ENCODE measurements at regions not wholly inside any gene's neighbourhood (a gene's known extent, or its start where the extent isn't known, plus 50 kb on each side); places are given as distances from the start of the nearest gene placed in this dataset.
"Not testable (repeated sequence)": the region's sequence is repeated elsewhere in the genome, so short reads cannot be mapped to it uniquely, and the experiment has no call there.

DNA sequence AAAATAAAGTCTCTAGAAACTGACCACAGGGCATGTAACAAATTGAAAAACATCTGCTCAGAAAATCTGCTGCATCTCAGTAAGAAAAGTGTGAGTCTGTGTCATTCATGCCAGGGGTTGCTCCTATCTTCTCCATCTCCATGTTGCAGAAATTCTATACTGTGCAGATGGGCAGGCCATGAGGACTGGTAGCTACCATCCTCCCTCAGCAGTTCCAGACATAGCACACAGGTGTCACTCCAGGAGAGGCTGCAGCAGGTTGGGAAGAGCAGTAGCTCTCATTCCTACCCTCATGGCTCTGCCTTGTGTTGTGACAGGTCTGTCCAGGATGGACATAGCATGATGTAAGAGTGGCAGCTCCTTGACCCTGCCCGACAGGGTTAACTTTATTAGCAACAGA lies 173.4 kb downstream of the NDUFS4 start:
- Histone ChIP-seq H3K4me3 (ENCODE audit: low read length) (no peak overlapping the region), H3K4me1 (ENCODE audit: insufficient read depth, low read length) (no peaks in the 10 kb centered on the region), H2AFZ (ENCODE audit: low read depth, low read length) (no peak overlapping the region), H3K36me3 (ENCODE audit: insufficient read depth, low read length) (no peaks in the 10 kb centered on the region), H3K27me3 (ENCODE audit: insufficient read depth, low read length) (no peaks in the 10 kb centered on the region), H3K9me3 (ENCODE audit: low read length) (no peaks in the 10 kb centered on the region)

DNA sequence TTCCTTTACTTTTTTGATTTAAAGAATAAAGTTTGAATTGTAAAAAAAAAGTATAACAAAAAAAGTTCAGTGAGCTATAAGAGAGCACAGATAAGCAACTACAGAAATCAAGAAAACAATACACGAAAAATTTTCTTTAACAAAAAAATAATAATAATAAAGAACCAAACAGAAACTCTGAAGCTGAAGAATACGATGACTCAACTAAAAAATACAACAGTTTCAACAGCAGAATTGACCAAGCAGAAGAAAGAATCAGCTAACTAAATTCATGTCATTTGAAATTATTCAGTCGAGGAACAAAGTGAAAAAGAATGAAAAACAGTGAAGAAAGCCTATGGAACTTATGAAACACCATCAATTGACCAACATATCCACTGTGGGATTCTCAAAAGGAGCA lies 177.7 kb downstream of the NDUFS4 start:
- no peaks in the 10 kb centered on the region for H3K36me3 ChIP-seq (ENCODE audit: insufficient read depth, low read length)
- no peak overlapping the region for H2AFZ ChIP-seq (ENCODE audit: low read depth, low read length)
- no peaks in the 10 kb centered on the region for H3K27me3 ChIP-seq (ENCODE audit: insufficient read depth, low read length)
- H3K9me3 ChIP-seq (ENCODE audit: low read length): no peaks in the 10 kb centered on the region
- no peaks in the 10 kb centered on the region for H3K4me1 ChIP-seq (ENCODE audit: insufficient read depth, low read length)
- H3K4me3 ChIP-seq (ENCODE audit: low read length): no peak overlapping the region

DNA sequence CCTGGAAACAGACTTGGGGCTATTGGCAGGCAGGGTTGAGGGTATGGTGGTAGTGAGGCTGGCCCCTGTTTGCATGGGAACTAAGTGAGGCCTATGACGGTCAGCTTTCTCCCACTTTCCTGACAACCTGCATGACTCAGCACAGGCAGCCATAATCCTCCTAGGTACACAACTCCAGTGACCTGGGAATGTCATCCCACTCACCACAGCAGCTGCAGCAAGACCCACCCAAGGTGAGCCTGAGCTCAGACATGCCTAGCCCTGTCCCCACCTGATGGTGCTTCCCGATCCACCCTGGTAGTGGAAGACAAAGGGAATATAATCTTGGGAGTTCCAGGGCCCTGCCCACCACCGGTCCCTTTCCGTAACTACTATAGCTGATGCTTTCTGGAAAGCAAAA lies 178.7 kb downstream of the NDUFS4 start:
- no peak overlapping the region for H2AFZ ChIP-seq (ENCODE audit: low read depth, low read length)
- H3K9me3 ChIP-seq (ENCODE audit: low read length): no peaks in the 10 kb centered on the region
- no peak overlapping the region for H3K4me3 ChIP-seq (ENCODE audit: low read length)
- H3K27me3 ChIP-seq (ENCODE audit: insufficient read depth, low read length): no peaks in the 10 kb centered on the region
- no peaks in the 10 kb centered on the region for H3K4me1 ChIP-seq (ENCODE audit: insufficient read depth, low read length)
- H3K36me3 ChIP-seq (ENCODE audit: insufficient read depth, low read length): no peaks in the 10 kb centered on the region

DNA sequence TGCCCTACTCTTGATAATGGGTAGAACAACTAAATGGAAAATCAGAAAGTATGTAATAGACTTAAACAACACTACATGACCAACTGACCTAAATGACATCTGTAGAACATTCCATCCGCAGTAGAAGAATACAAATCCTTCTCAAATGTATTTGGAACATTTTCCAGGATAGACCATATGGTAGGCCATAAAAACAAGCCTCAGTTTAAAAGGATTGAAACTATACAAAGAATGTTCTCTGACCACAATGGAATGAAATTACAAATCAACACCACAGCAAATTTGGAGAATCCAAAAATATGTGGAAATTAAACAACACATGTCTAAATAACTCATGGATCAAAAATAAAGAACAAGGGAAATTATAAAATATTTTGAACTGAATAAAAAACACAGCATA lies 189.2 kb downstream of the NDUFS4 start:
- Histone ChIP-seq H2AFZ (ENCODE audit: low read depth, low read length) (no peak overlapping the region), H3K4me3 (ENCODE audit: low read length) (no peak overlapping the region), H3K27me3 (ENCODE audit: insufficient read depth, low read length) (no peaks in the 10 kb centered on the region), H3K4me1 (ENCODE audit: insufficient read depth, low read length) (no peaks in the 10 kb centered on the region), H3K36me3 (ENCODE audit: insufficient read depth, low read length) (no peaks in the 10 kb centered on the region), H3K9me3 (ENCODE audit: low read length) (no peaks in the 10 kb centered on the region)

DNA sequence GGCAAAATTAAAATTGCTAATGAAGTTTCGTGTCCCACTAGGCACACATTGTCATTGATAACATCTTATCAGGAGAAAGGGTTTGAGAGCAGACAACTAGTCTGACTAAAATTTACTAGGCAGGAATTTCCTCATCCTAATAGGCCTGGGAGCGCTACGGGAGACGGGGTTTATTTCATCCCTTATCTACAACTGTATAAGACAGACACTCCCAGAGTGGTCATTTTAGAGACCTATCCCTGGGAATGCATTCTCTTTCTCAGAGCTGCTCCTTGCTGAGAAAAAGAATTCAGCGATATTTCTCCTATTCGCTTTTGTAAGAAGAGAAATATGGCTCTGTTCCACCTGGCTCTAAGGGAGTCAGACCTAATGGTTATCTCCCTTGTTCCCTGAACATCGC lies 191.8 kb downstream of the NDUFS4 start:
- not testable (repeated sequence) for H3K9me3 ChIP-seq (ENCODE audit: low read length); H3K4me1 ChIP-seq (ENCODE audit: insufficient read depth, low read length); H3K27me3 ChIP-seq (ENCODE audit: insufficient read depth, low read length); H3K36me3 ChIP-seq (ENCODE audit: insufficient read depth, low read length); H2AFZ ChIP-seq (ENCODE audit: low read depth, low read length); H3K4me3 ChIP-seq (ENCODE audit: low read length)

DNA sequence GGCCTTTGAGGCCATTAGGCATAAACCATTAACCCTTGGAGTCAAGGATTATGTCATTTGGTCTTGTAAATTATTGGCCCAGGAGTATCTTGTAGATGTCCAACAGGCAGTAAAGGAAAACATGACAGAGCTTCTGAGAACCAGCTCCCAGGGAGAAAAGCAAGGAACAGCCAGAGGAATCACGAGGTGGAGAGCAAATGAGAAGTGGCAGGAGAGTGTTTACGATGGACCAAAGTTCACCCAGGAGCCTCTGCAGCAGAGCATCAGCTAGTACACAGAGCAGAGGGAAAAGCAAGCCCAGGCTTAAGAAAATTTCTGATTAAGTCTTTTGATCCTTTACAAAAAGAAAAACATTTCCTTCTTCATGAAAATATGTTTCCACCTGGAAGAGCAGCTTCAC lies 206.2 kb downstream of the NDUFS4 start:
- H3K4me3 ChIP-seq (ENCODE audit: low read length): no peak overlapping the region
- H3K9me3 ChIP-seq (ENCODE audit: low read length): no peaks in the 10 kb centered on the region
- H3K36me3 ChIP-seq (ENCODE audit: insufficient read depth, low read length): no peaks in the 10 kb centered on the region
- no peak overlapping the region for H2AFZ ChIP-seq (ENCODE audit: low read depth, low read length)
- H3K27me3 ChIP-seq (ENCODE audit: insufficient read depth, low read length): no peaks in the 10 kb centered on the region
- no peaks in the 10 kb centered on the region for H3K4me1 ChIP-seq (ENCODE audit: insufficient read depth, low read length)

DNA sequence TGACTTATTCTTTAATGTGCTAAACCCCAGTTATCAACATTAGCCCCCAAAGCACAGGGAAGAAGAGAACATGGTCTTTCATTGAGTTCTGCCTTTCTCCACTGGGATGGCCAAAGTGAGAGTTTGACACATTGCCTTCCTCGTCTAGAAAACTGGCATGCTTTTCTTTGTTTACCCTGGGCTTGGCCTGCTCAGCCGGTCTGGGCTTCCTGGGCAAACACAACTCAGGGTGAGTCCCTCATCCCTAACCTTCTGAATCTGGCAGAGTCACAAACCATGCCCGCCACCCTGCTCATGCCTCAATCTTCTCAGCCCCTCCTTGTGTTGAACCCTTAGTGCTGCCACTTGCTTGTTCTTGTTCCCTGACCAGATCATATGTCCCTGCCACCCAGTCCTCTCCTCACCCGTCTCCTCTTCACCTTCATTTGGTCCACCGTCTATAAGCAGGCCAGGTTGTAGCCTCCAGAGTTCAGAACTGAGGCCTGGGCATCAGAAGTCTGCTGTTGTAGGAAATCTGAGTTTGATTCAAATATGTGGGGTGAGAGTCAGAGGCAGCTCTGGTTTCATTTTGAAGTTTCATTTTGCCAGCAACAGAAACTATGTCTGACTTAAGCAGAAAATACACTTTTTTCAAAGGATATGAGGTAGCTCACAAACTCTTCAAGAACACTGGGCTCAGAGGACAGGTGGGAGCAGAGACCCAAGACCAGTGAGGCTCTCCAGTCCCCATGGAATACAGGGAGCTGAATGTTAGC lies 217.6 kb downstream of the NDUFS4 start:
- H3K9me3 ChIP-seq (ENCODE audit: low read length): no peaks in the 10 kb centered on the region
- no peaks in the 10 kb centered on the region for H3K36me3 ChIP-seq (ENCODE audit: insufficient read depth, low read length)
- H3K27me3 ChIP-seq (ENCODE audit: insufficient read depth, low read length): no peaks in the 10 kb centered on the region
- no peak overlapping the region for H3K4me3 ChIP-seq (ENCODE audit: low read length)
- H3K4me1 ChIP-seq (ENCODE audit: insufficient read depth, low read length): peaks cover 11% of the 10 kb centered on the region
- H2AFZ ChIP-seq (ENCODE audit: low read depth, low read length): no peak overlapping the region

DNA sequence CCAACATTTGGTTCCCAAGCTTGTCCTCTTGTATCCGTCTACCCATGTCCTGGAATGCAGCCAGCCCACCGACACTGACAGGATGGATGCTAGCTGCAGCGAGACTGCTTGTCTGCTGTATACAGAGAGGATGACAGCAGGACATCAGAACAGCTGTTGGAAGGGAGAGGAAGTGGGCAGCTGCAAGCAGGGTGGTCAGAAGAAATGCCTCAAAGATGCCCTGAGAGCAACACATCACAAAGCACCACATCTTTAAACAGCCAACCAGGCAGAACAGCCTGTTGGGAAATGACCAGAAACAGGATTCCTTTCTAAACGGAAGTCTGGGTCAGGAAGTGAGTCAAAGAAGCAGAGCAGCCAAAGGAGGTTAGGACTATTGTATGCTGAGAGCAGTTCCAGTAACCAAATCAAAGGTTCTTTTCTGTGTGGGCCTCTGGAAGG lies 219.1 kb downstream of the NDUFS4 start:
- no peaks in the 10 kb centered on the region for H3K9me3 ChIP-seq (ENCODE audit: low read length)
- peaks cover 11% of the 10 kb centered on the region for H3K4me1 ChIP-seq (ENCODE audit: insufficient read depth, low read length)
- H3K27me3 ChIP-seq (ENCODE audit: insufficient read depth, low read length): no peaks in the 10 kb centered on the region
- peak overlapping the region; percentile 60 for H2AFZ ChIP-seq (ENCODE audit: low read depth, low read length)
- no peaks in the 10 kb centered on the region for H3K36me3 ChIP-seq (ENCODE audit: insufficient read depth, low read length)
- H3K4me3 ChIP-seq (ENCODE audit: low read length): no peak overlapping the region

DNA sequence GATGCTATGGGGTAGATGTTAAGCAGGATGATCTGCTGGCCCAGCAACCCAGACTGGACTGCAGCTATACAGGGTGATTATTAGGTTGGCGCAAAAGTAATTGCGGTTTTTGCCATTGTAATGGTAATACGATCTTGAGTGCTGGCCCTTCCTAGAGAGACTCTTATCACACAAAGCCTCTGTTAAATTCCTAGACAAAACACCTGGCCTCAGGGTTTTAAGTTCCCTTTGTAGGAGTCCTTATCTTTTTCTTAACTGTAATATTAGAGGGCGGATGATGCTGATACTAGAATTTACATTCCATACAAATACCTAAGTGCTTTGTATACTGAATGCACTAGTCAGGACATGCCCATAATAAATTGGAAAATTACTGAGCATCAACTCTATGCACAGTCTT lies 222.2 kb downstream of the NDUFS4 start:
- Histone ChIP-seq H3K9me3 (ENCODE audit: low read length) (no peaks in the 10 kb centered on the region), H3K27me3 (ENCODE audit: insufficient read depth, low read length) (no peaks in the 10 kb centered on the region), H2AFZ (ENCODE audit: low read depth, low read length) (no peak overlapping the region), H3K4me3 (ENCODE audit: low read length) (no peak overlapping the region), H3K4me1 (ENCODE audit: insufficient read depth, low read length) (peaks cover 11% of the 10 kb centered on the region), H3K36me3 (ENCODE audit: insufficient read depth, low read length) (no peaks in the 10 kb centered on the region)

DNA sequence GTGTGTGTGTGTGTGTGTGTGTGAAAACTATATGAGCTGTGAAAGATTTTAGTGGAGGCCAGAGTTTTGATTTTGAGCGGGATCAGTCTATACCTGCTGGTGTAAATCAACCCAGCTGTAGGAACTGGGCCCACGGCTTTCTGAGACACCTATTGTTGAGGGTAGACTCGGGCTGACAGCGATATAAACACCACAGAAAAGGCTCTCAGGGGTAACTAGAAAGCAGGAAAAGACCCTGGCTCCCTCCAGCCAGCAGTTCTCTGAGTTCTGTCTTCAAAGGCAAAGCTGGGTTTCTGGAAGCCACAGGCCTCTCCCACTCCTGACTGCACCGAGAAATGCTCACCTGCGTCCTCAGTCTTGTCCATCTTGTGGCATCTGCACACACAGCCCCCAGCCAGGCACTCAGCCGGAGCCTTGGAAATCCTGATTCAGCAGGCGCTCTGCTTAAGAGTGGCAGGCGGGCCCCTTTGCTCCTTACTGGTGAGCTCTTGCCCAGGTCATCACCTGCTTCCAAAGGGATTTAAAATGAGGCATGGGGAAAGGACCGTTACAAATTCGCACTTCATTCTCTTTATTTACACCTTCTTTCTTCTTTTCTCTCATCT lies 223.3 kb downstream of the NDUFS4 start:
- no peaks in the 10 kb centered on the region for H3K9me3 ChIP-seq (ENCODE audit: low read length)
- H3K27me3 ChIP-seq (ENCODE audit: insufficient read depth, low read length): no peaks in the 10 kb centered on the region
- H2AFZ ChIP-seq (ENCODE audit: low read depth, low read length): peak overlapping the region; percentile 47
- peaks cover 11% of the 10 kb centered on the region for H3K4me1 ChIP-seq (ENCODE audit: insufficient read depth, low read length)
- H3K36me3 ChIP-seq (ENCODE audit: insufficient read depth, low read length): no peaks in the 10 kb centered on the region
- H3K4me3 ChIP-seq (ENCODE audit: low read length): no peak overlapping the region

DNA sequence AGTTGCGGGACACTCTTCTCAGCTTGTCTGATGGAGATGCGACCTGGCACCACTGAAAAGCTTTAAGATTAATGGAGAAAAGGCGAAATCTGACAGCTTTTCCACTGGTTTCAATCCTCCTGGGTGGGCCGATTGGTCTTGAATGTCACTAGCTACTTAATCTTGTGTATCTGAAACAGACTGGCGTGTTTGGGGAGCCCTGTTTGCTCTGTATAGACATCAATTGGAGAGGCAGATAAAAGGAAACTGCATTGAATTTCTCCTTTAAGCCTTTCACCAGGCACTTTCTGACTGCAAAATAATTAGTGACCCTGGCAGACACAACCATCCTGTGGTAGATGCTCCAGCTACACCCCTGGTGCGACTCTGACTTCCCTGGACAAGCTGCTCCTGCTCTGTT lies 224.2 kb downstream of the NDUFS4 start:
- H3K9me3 ChIP-seq (ENCODE audit: low read length): no peaks in the 10 kb centered on the region
- H3K27me3 ChIP-seq (ENCODE audit: insufficient read depth, low read length): no peaks in the 10 kb centered on the region
- H3K4me1 ChIP-seq (ENCODE audit: insufficient read depth, low read length): peaks cover 3% of the 10 kb centered on the region
- H3K36me3 ChIP-seq (ENCODE audit: insufficient read depth, low read length): no peaks in the 10 kb centered on the region
- no peak overlapping the region for H3K4me3 ChIP-seq (ENCODE audit: low read length)
- peak overlapping the region; percentile 47 for H2AFZ ChIP-seq (ENCODE audit: low read depth, low read length)

DNA sequence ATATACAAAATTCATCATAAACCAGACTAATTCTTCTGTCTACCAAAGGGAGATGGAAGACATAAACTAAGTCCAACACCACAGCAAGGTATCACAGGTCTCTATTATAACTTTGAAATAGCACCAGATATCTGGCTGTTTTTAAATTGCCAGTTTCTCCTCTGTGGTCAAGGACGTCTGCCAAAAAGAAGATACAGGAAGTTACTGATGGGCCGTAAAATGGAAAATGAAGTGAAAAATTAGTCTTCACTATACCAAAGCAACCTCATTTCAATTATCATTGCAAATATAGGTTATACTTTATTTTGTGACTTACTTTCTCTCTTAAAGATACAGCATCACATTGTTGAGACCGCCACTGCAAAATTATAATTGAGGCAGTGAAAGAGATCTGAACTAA lies 225.5 kb downstream of the NDUFS4 start:
- no peak overlapping the region for H3K4me3 ChIP-seq (ENCODE audit: low read length)
- no peak overlapping the region for H2AFZ ChIP-seq (ENCODE audit: low read depth, low read length)
- H3K27me3 ChIP-seq (ENCODE audit: insufficient read depth, low read length): no peaks in the 10 kb centered on the region
- H3K4me1 ChIP-seq (ENCODE audit: insufficient read depth, low read length): no peaks in the 10 kb centered on the region
- H3K36me3 ChIP-seq (ENCODE audit: insufficient read depth, low read length): no peaks in the 10 kb centered on the region
- H3K9me3 ChIP-seq (ENCODE audit: low read length): no peaks in the 10 kb centered on the region

DNA sequence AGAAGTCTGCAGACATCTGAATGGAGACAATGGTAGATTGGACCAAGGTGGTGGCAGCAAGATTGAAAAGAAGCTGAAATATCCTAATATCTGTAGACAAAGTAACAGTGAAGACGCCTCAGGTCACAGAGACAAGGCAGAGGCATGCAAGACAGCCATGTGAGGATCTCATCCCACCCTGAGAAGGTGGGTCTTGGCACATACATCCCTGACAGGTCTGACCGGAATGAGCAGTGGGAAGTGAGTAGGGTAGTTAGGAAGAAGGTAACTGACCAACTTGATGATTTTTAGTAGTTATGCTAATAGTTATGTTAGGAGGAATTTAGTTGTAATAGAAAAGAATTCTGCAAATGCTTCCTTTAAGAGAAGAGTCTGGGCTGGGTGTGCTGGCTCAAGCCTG lies 229.6 kb downstream of the NDUFS4 start:
- Histone ChIP-seq H3K4me1 (ENCODE audit: insufficient read depth, low read length) (peaks cover 3% of the 10 kb centered on the region), H3K9me3 (ENCODE audit: low read length) (no peaks in the 10 kb centered on the region), H3K27me3 (ENCODE audit: insufficient read depth, low read length) (no peaks in the 10 kb centered on the region), H3K36me3 (ENCODE audit: insufficient read depth, low read length) (no peaks in the 10 kb centered on the region), H3K4me3 (ENCODE audit: low read length) (no peak overlapping the region), H2AFZ (ENCODE audit: low read depth, low read length) (no peak overlapping the region)

DNA sequence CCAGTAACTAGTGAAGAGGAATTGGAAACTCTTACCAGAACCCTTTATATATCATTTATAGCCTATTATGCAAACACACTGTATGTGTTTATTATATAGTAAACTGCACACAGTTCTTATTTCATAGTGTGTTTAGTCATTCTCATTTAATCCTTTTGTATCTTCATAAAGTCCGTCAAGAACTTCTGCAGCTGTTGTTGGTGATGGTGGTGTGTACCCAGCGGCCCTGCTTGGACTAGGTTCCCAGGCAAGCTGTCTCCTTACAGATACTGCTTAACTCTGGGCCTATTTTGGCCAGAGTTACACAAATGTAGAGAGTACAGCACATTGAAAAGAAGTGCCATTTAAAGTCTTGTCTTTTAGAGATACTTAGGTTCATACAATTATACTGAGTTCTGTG lies 231.9 kb downstream of the NDUFS4 start:
- no peaks in the 10 kb centered on the region for H3K9me3 ChIP-seq (ENCODE audit: low read length)
- peaks cover 3% of the 10 kb centered on the region for H3K4me1 ChIP-seq (ENCODE audit: insufficient read depth, low read length)
- no peaks in the 10 kb centered on the region for H3K27me3 ChIP-seq (ENCODE audit: insufficient read depth, low read length)
- H3K36me3 ChIP-seq (ENCODE audit: insufficient read depth, low read length): no peaks in the 10 kb centered on the region
- H2AFZ ChIP-seq (ENCODE audit: low read depth, low read length): no peak overlapping the region
- no peak overlapping the region for H3K4me3 ChIP-seq (ENCODE audit: low read length)
